OCI-LY1 (cell line): ENCODE measurements at regions not wholly inside any gene's neighbourhood (a gene's known extent, or its start where the extent isn't known, plus 50 kb on each side); places are given as distances from the start of the nearest gene placed in this dataset.

Source experiments
- H2AFZ ChIP-seq: fragments of 200-600 bp; sonication (generic), shearing (Covaris generic); 2 replicates; pipeline ENCODE4 v1.6.0; 2014; ENCODE audit warnings: antibody characterized with exemption, mild to moderate bottlenecking, low read length
- H3F3A ChIP-seq: fragments of 200-600 bp; sonication (generic), shearing (Covaris generic); 2 replicates; pipeline ENCODE4 v1.6.0; 2014; ENCODE audit warnings: mild to moderate bottlenecking, antibody characterized with exemption, low read length, moderate library complexity; ENCODE audit not compliant: insufficient read depth
- H3K27ac ChIP-seq: fragments of 200-600 bp; sonication (generic); 2 replicates; pipeline ENCODE4 v1.5.1; 2014; ENCODE audit warnings: low read length, mixed run types, mild to moderate bottlenecking, low read depth; ENCODE audit not compliant: poor library complexity, severe bottlenecking
- H3K27me3 ChIP-seq: fragments of 200-600 bp; sonication (generic); 2 replicates; pipeline ENCODE4 v1.6.0; 2014; ENCODE audit warnings: antibody characterized with exemption, mild to moderate bottlenecking, low read length, moderate library complexity; ENCODE audit not compliant: insufficient read depth
- H3K36me3 ChIP-seq: fragments of 200-600 bp; sonication (generic); 2 replicates; pipeline ENCODE4 v1.6.1; 2014; ENCODE audit warnings: mild to moderate bottlenecking, antibody characterized with exemption, low read length, moderate library complexity, mixed read lengths; ENCODE audit not compliant: insufficient read depth
- H3K4me1 ChIP-seq: fragments of 200-600 bp; sonication (generic); 2 replicates; pipeline ENCODE4 v1.5.1; 2014; ENCODE audit warnings: mild to moderate bottlenecking, low read length, moderate library complexity; ENCODE audit not compliant: insufficient read depth, severe bottlenecking
- H3K4me2 ChIP-seq: fragments of 200-600 bp; sonication (generic), shearing (Covaris generic); 2 replicates; pipeline ENCODE4 v1.6.1; 2014; ENCODE audit warnings: low read length
- H3K4me3 ChIP-seq: fragments of 200-600 bp; sonication (generic); 2 replicates; pipeline ENCODE4 v1.5.1; 2014; ENCODE audit warnings: low read length, low read depth, mild to moderate bottlenecking, mixed read lengths; ENCODE audit not compliant: poor library complexity, severe bottlenecking
- H3K79me2 ChIP-seq: fragments of 200-600 bp; shearing (Covaris generic); 2 replicates; pipeline ENCODE4 v1.6.1; 2016; ENCODE audit warnings: mixed run types, low read length, mixed read lengths; ENCODE audit not compliant: insufficient read depth
- H3K9ac ChIP-seq: fragments of 200-600 bp; sonication (generic), shearing (Covaris generic); 2 replicates; pipeline ENCODE4 v1.6.1; 2014; ENCODE audit warnings: mild to moderate bottlenecking, low read length, mixed read lengths
- H3K9me2 ChIP-seq: fragments of 200-600 bp; sonication (generic), shearing (Covaris generic); 2 replicates; pipeline ENCODE4 v1.6.1; 2014; ENCODE audit warnings: low read depth, mild to moderate bottlenecking, low read length, mixed read lengths
- H3K9me3 ChIP-seq: fragments of 200-600 bp; shearing (Covaris generic); 2 replicates; pipeline ENCODE4 v1.6.1; 2014; ENCODE audit warnings: low read length, mixed read lengths
- H4K20me1 ChIP-seq: fragments of 200-600 bp; sonication (generic), shearing (Covaris generic); 2 replicates; pipeline ENCODE4 v1.6.0; 2016; ENCODE audit warnings: mild to moderate bottlenecking, low read length; ENCODE audit not compliant: insufficient read depth
- EZH2 ChIP-seq: fragments of 200-600 bp; sonication (generic), shearing (Covaris generic); IDR thresholded peaks from 2 replicates; pipeline ENCODE4 v1.8.0; 2017; ENCODE audit warnings: borderline replicate concordance, mixed run types, mild to moderate bottlenecking, antibody characterized with exemption, low read length, moderate library complexity, mixed read lengths
- TF ChIP-seq, protein P1 (sequence below): fragments of 200-600 bp; sonication (generic), shearing (Covaris generic); IDR thresholded peaks from 2 replicates; pipeline ENCODE4 v1.5.1; 2017; ENCODE audit warnings: mild to moderate bottlenecking, antibody characterized with exemption, low read length, moderate library complexity, mixed read lengths

DNA sequence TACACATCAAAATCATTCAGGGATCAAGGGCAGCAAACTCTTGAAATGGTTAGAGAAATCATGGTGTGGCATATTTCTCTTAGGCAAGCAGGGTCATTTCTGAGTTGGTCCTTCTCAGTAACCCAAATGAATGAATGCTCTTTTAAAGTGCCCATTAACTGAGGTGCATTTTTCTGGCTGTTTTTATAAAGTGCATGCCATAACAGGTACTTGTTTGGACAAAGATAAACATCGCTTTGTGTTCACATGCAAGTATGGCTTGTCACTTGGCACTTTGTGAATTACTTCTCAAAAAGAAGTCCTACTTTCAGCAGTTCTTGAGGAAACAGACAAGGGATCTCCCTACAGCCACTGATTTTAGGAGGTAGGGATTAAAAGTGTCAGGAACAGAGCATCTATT is 64.8 kb upstream of the IFNE start:
- Histone ChIP-seq H3F3A (no peaks in the 10 kb centered on the region), H3K36me3 (no peaks in the 10 kb centered on the region), H3K4me3 (no peak overlapping the region), H3K9me2 (no peaks in the 10 kb centered on the region), H3K27ac (no peak overlapping the region), H3K4me1 (no peaks in the 10 kb centered on the region), H3K79me2 (no peaks in the 10 kb centered on the region), H3K9me3 (no peaks in the 10 kb centered on the region), H3K4me2 (no peak overlapping the region), H3K9ac (no peak overlapping the region), H3K27me3 (no peaks in the 10 kb centered on the region), H4K20me1 (no peaks in the 10 kb centered on the region), H2AFZ (no peak overlapping the region)
- TF ChIP-seq, protein P1, sequence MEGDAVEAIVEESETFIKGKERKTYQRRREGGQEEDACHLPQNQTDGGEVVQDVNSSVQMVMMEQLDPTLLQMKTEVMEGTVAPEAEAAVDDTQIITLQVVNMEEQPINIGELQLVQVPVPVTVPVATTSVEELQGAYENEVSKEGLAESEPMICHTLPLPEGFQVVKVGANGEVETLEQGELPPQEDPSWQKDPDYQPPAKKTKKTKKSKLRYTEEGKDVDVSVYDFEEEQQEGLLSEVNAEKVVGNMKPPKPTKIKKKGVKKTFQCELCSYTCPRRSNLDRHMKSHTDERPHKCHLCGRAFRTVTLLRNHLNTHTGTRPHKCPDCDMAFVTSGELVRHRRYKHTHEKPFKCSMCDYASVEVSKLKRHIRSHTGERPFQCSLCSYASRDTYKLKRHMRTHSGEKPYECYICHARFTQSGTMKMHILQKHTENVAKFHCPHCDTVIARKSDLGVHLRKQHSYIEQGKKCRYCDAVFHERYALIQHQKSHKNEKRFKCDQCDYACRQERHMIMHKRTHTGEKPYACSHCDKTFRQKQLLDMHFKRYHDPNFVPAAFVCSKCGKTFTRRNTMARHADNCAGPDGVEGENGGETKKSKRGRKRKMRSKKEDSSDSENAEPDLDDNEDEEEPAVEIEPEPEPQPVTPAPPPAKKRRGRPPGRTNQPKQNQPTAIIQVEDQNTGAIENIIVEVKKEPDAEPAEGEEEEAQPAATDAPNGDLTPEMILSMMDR, result no peak
- no peak for TF ChIP-seq EZH2

DNA sequence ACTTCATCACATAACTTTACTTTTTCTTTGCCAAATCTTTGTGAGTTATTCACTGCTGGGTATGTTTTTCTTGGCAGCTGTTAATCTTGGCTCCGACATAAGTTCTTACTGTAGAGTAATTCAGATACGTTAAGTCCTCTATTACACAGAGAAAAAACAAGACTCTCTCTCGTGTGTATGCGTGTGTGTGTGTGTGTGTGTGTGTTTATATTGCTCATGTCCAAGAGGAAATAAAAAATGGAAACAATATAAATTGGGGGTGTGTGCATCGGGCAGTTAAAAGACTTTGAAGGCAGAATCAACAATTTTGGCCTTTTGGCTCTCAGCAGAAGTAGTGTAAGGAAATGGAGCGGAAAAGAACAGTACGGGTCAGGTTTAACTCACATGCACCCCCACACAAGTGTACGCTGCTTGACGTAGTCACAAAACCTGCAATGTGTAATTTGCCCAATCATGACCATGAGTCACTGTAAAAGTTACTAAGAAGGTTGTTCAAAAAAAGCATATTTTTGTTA is 67.2 kb upstream of the IFNE start:
- no peak for TF ChIP-seq EZH2
- TF ChIP-seq, protein P1, result no peak
- Histone ChIP-seq H3K9me3 (no peaks in the 10 kb centered on the region), H3K27ac (no peak overlapping the region), H3K4me3 (no peak overlapping the region), H3K4me1 (no peaks in the 10 kb centered on the region), H4K20me1 (no peaks in the 10 kb centered on the region), H3K79me2 (no peaks in the 10 kb centered on the region), H3K9ac (no peak overlapping the region), H2AFZ (no peak overlapping the region), H3K4me2 (no peak overlapping the region), H3K27me3 (no peaks in the 10 kb centered on the region), H3F3A (no peaks in the 10 kb centered on the region), H3K9me2 (no peaks in the 10 kb centered on the region), H3K36me3 (no peaks in the 10 kb centered on the region)

DNA sequence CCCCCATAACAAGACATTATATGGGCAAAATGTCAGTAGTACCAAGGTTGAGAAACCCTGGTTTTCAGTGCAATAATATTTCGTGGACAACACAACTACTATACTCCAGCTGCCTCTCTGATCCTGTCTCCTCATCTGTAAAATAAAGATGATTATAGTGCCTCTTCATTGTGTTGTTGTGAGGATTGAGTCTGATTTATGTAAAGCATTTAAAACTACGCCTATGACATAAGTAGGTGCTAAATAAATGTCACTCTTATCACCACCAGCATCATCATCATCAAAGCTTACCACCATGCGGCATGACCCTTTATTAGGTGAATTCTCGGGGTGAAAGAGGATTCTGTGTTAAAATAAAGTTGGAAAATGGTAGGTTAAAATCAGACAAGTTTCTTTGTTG is 67.8 kb upstream of the IFNE start:
- no peaks in the 10 kb centered on the region for H4K20me1 ChIP-seq
- H2AFZ ChIP-seq, result no peak overlapping the region
- H3K4me2 ChIP-seq, result no peak overlapping the region
- H3K36me3 ChIP-seq, result no peaks in the 10 kb centered on the region
- no peaks in the 10 kb centered on the region for H3K79me2 ChIP-seq
- TF ChIP-seq, protein P1, result no peak
- TF ChIP-seq EZH2, result no peak
- H3K4me1 ChIP-seq, result no peaks in the 10 kb centered on the region
- H3K9me2 ChIP-seq, result no peaks in the 10 kb centered on the region
- no peaks in the 10 kb centered on the region for H3K27me3 ChIP-seq
- H3K9me3 ChIP-seq, result no peaks in the 10 kb centered on the region
- H3K9ac ChIP-seq, result no peak overlapping the region
- H3F3A ChIP-seq, result no peaks in the 10 kb centered on the region
- H3K27ac ChIP-seq, result no peak overlapping the region
- H3K4me3 ChIP-seq, result no peak overlapping the region
